Lower leg skin (tissue), 3 donors: ENCODE measurements at regions not wholly inside any gene's neighbourhood (a gene's known extent, or its start where the extent isn't known, plus 50 kb on each side); places are given as distances from the start of the nearest gene placed in this dataset.

Experiments used
- CTCF ChIP-seq, 3 donors: fragments of 450-650 bp; IDR thresholded peaks; one replicate each; pipeline ENCODE4 v1.5.1; 2016; ENCODE audit warnings: antibody characterized with exemption in 3 of 3, mild to moderate bottlenecking in 3 of 3, moderate library complexity in 2 of 3
- POLR2A ChIP-seq, 2 donors: fragments of 450-650 bp; IDR thresholded peaks; one replicate each; pipeline ENCODE4 v1.6.1; 2016 to 2017; ENCODE audit warnings: antibody characterized with exemption in 2 of 2, mild to moderate bottlenecking in 1 of 2, moderate library complexity in 1 of 2

GRCh38 chr9:95643619-95644018, 126.8 kb upstream of the PTCH1 start:
- TF ChIP-seq CTCF (IDR thresholded peaks at IDR 0.05) = no peak
- TF ChIP-seq POLR2A (IDR thresholded peaks at IDR 0.05) = no peak
